ENCODE measurements at regions not wholly inside any gene's neighbourhood (a gene's known extent, or its start where the extent isn't known, plus 50 kb on each side); places are given as distances from the start of the nearest gene placed in this dataset.

GRCh38 chr3:159652452-159652851, 336.2 kb upstream of the IL12A start:
- DNase-seq (ENCODE audit: low spot score): no peak
- Histone ChIP-seq H3K36me3 (no peaks in the 10 kb centered on the region), H3K27ac (no peak overlapping the region), H3K9me3 (no peaks in the 10 kb centered on the region), H3K4me3 (no peak overlapping the region), H3K4me1 (replicated peaks) (no peaks in the 10 kb centered on the region), H3K27me3 (replicated peaks; ENCODE audit: insufficient read depth) (no peaks in the 10 kb centered on the region)
- WGBS: 65% methylated on average over 2 of the region's 2 CpGs
- intact Hi-C loops (cut with DNase I): no loop called here
- TF ChIP-seq CTCF (IDR thresholded peaks at IDR 0.05): no peak
- no peak for TF ChIP-seq POLR2AphosphoS5 (IDR thresholded peaks at IDR 0.05)
- no peak for TF ChIP-seq POLR2A (IDR thresholded peaks at IDR 0.05)

- DNase-seq (ENCODE audit: low spot score): no peak
- no peak overlapping the region for H3K27ac ChIP-seq
- no peaks in the 10 kb centered on the region for H3K4me1 ChIP-seq (replicated peaks)
- H3K36me3 ChIP-seq: no peaks in the 10 kb centered on the region
- no peak for TF ChIP-seq POLR2AphosphoS5 (IDR thresholded peaks at IDR 0.05)
- no peak for TF ChIP-seq CTCF (IDR thresholded peaks at IDR 0.05)
- TF ChIP-seq POLR2A (IDR thresholded peaks at IDR 0.05): no peak
- no peaks in the 10 kb centered on the region for H3K9me3 ChIP-seq
- WGBS: 68% methylated on average over 4 of the region's 4 CpGs
- H3K27me3 ChIP-seq (replicated peaks; ENCODE audit: insufficient read depth): no peaks in the 10 kb centered on the region
- intact Hi-C loops (cut with DNase I): no loop called here
- no peak overlapping the region for H3K4me3 ChIP-seq
These were observed 334.2 kb upstream of the IL12A start for GRCh38 chr3:159654183-159655134.

- H3K4me3 ChIP-seq: no peak overlapping the region
- 95% methylated on average over 2 of the region's 2 CpGs for WGBS
- no peaks in the 10 kb centered on the region for H3K36me3 ChIP-seq
- intact Hi-C loops (cut with DNase I): no loop called here
- H3K4me1 ChIP-seq (replicated peaks): no peaks in the 10 kb centered on the region
- no peak for TF ChIP-seq CTCF (IDR thresholded peaks at IDR 0.05)
- TF ChIP-seq POLR2AphosphoS5 (IDR thresholded peaks at IDR 0.05): no peak
- no peak for TF ChIP-seq POLR2A (IDR thresholded peaks at IDR 0.05)
- H3K9me3 ChIP-seq: no peaks in the 10 kb centered on the region
- DNase-seq (ENCODE audit: low spot score): no peak
- H3K27ac ChIP-seq: no peak overlapping the region
- H3K27me3 ChIP-seq (replicated peaks; ENCODE audit: insufficient read depth): no peaks in the 10 kb centered on the region
These were observed 333.4 kb upstream of the IL12A start for GRCh38 chr3:159655202-159655601.

GRCh38 chr3:159657176-159657575, 331.5 kb upstream of the IL12A start:
- WGBS: 31% methylated on average over 3 of the region's 3 CpGs
- H3K27ac ChIP-seq: no peak overlapping the region
- no peaks in the 10 kb centered on the region for H3K9me3 ChIP-seq
- H3K36me3 ChIP-seq: no peaks in the 10 kb centered on the region
- H3K4me1 ChIP-seq (replicated peaks): no peaks in the 10 kb centered on the region
- TF ChIP-seq CTCF (IDR thresholded peaks at IDR 0.05) (no peak), POLR2AphosphoS5 (IDR thresholded peaks at IDR 0.05) (no peak), POLR2A (IDR thresholded peaks at IDR 0.05) (no peak)
- H3K4me3 ChIP-seq: no peak overlapping the region
- intact Hi-C loops (cut with DNase I): no loop called here
- H3K27me3 ChIP-seq (replicated peaks; ENCODE audit: insufficient read depth): no peaks in the 10 kb centered on the region
- no peak for DNase-seq (ENCODE audit: low spot score)

- TF ChIP-seq POLR2AphosphoS5 (IDR thresholded peaks at IDR 0.05) (no peak), POLR2A (IDR thresholded peaks at IDR 0.05) (no peak), CTCF (IDR thresholded peaks at IDR 0.05) (no peak)
- no peak for DNase-seq (ENCODE audit: low spot score)
- Histone ChIP-seq H3K4me3 (no peak overlapping the region), H3K36me3 (no peaks in the 10 kb centered on the region), H3K27ac (no peak overlapping the region), H3K9me3 (no peaks in the 10 kb centered on the region), H3K4me1 (replicated peaks) (no peaks in the 10 kb centered on the region), H3K27me3 (replicated peaks; ENCODE audit: insufficient read depth) (no peaks in the 10 kb centered on the region)
- intact Hi-C loops (cut with DNase I): no loop called here
- WGBS: 83% methylated on average over 6 of the region's 6 CpGs
These were observed 331.0 kb upstream of the IL12A start for GRCh38 chr3:159657629-159658028.
